MCF 10A (cell line): ENCODE measurements at regions not wholly inside any gene's neighbourhood (a gene's known extent, or its start where the extent isn't known, plus 50 kb on each side); places are given as distances from the start of the nearest gene placed in this dataset.
"Not testable (repeated sequence)": the region's sequence is repeated elsewhere in the genome, so short reads cannot be mapped to it uniquely, and the experiment has no call there.

Experiments
- BruUV-seq: library from RNA; stranded (reverse); fragments of 400-500 nt; replicated peaks from 2 replicates; lab custom pipeline; 2021; lab: Mats Ljungman, UMichigan
- CTCF ChIA-PET: fragments of 300-600 bp; sonication (Branson Sonifier 250); formaldehyde crosslinking; extraction: SDS; loops from one replicate; lab custom pipeline; 2021; ENCODE audit warnings: antibody characterized with exemption, inconsistent platforms; lab: Yijun Ruan, JAX
- POLR2A ChIA-PET: fragments of 300-600, 350-650 bp; sonication (Branson Sonifier 250); formaldehyde crosslinking; extraction: SDS; loops from one replicate; lab custom pipeline; 2020; ENCODE audit warnings: antibody characterized with exemption, inconsistent platforms; lab: Yijun Ruan, JAX
- DNase-seq: peaks from one replicate; pipeline ENCODE4 v3.0.0-alpha.2; 2018; ENCODE audit not compliant: unreplicated experiment
- H3K27ac Mint-ChIP-seq: one replicate; pipeline ENCODE4 v1.8.0; 2022; ENCODE audit warnings: mild to moderate bottlenecking, low read depth, mixed read lengths; ENCODE audit not compliant: unreplicated experiment
- H3K27me3 Mint-ChIP-seq: one replicate; pipeline ENCODE4 v1.8.0; 2022; ENCODE audit warnings: mixed read lengths; ENCODE audit not compliant: insufficient read depth, unreplicated experiment
- H3K36me3 Mint-ChIP-seq: one replicate; pipeline ENCODE4 v1.8.0; 2022; ENCODE audit warnings: mild to moderate bottlenecking, moderate library complexity, mixed read lengths; ENCODE audit not compliant: insufficient read depth, unreplicated experiment
- H3K4me1 Mint-ChIP-seq: one replicate; pipeline ENCODE4 v1.8.0; 2022; ENCODE audit warnings: mixed read lengths; ENCODE audit not compliant: insufficient read depth, unreplicated experiment
- H3K4me3 Mint-ChIP-seq: one replicate; pipeline ENCODE4 v1.8.0; 2022; ENCODE audit warnings: mild to moderate bottlenecking, moderate library complexity, mixed read lengths; ENCODE audit not compliant: unreplicated experiment
- H3K9me3 Mint-ChIP-seq: one replicate; pipeline ENCODE4 v1.8.0; 2022; ENCODE audit warnings: mixed read lengths; ENCODE audit not compliant: unreplicated experiment
- intact Hi-C: fragments of 100-400 bp; cut with micrococcal nuclease; formaldehyde crosslinking; loops from 2 replicates; pipeline ENCODE4 v1.14.1; 2022
- TF ChIP-seq, protein P1 (sequence below): fragments of 200-600 bp; IDR thresholded peaks from one replicate; pipeline ENCODE4 v1.8.0; 2022; ENCODE audit warnings: antibody characterized with exemption, mild to moderate bottlenecking; ENCODE audit not compliant: unreplicated experiment

DNA sequence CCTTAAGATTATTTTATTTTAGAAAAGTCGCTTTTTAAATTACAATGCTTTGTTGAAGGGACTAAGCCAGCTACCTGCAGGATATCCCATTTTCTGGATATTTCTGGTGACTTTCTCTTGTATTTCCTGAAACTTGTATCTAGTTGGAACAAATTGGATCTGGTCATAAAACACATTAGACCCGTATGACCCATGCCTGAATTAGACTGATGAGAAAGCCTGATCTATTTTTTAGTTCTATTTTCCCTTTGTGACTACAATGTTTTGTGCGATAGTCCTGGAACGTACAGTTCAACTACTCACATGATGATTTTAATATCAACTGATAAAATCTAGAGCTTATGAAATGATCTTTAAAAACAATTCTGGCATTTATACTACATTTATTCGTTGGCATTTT is 151.8 kb downstream of the RHOU start:
- ChIA-PET CTCF (interaction anchor here (0.7 kb wide), 1 partner anchor 11 kb away, joined by 3 read pairs; no protein-coding TSS in a partner anchor), POLR2A (interaction anchor here (1.0 to 1.3 kb wide), 2 partner anchors 16 to 26 kb away, joined by 3 to 6 read pairs; no protein-coding TSS in a partner anchor)
- BruUV-seq, result no TSS peak
- DNase-seq, result no peak
- no peaks in the 10 kb centered on the region for H3K4me1 Mint-ChIP-seq
- H3K4me3 Mint-ChIP-seq, result no peak overlapping the region
- H3K36me3 Mint-ChIP-seq, result no peaks in the 10 kb centered on the region
- H3K27ac Mint-ChIP-seq, result no peak overlapping the region
- TF ChIP-seq, protein P1, sequence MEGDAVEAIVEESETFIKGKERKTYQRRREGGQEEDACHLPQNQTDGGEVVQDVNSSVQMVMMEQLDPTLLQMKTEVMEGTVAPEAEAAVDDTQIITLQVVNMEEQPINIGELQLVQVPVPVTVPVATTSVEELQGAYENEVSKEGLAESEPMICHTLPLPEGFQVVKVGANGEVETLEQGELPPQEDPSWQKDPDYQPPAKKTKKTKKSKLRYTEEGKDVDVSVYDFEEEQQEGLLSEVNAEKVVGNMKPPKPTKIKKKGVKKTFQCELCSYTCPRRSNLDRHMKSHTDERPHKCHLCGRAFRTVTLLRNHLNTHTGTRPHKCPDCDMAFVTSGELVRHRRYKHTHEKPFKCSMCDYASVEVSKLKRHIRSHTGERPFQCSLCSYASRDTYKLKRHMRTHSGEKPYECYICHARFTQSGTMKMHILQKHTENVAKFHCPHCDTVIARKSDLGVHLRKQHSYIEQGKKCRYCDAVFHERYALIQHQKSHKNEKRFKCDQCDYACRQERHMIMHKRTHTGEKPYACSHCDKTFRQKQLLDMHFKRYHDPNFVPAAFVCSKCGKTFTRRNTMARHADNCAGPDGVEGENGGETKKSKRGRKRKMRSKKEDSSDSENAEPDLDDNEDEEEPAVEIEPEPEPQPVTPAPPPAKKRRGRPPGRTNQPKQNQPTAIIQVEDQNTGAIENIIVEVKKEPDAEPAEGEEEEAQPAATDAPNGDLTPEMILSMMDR, result no peak
- H3K27me3 Mint-ChIP-seq, result peaks cover 43% of the 10 kb centered on the region
- H3K9me3 Mint-ChIP-seq, result peaks cover 7% of the 10 kb centered on the region
- intact Hi-C loops, result no loop called here

DNA sequence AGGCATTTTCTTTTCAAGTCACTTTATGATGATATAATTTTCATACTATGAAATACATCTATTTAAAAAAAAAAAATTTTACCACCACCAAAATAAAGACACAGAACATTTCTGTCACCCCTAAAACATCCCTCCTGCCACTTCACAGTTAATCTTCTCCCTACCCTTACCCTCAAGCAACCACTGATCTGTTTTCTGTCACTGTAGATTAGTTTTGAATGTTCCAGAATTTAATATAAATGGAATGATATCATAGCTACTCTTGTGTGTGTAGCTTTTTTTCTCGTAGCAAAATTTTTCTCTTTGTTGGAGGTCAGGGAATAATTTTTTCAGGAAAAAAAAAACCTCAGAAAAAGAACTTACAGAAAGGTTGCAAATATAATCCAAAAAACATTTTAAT is 152.7 kb downstream of the RHOU start:
- no peak overlapping the region for H3K27ac Mint-ChIP-seq
- CTCF ChIA-PET, result no interaction called here
- POLR2A ChIA-PET, result interaction anchor here (0.6 to 1.3 kb wide), 2 partner anchors 15 to 40 kb away, joined by 3 to 6 read pairs; no protein-coding TSS in a partner anchor
- no peaks in the 10 kb centered on the region for H3K36me3 Mint-ChIP-seq
- BruUV-seq, result no TSS peak
- H3K4me1 Mint-ChIP-seq, result no peaks in the 10 kb centered on the region
- TF ChIP-seq, protein P1, result no peak
- peaks cover 43% of the 10 kb centered on the region for H3K27me3 Mint-ChIP-seq
- H3K9me3 Mint-ChIP-seq, result peaks cover 7% of the 10 kb centered on the region
- H3K4me3 Mint-ChIP-seq, result no peak overlapping the region
- intact Hi-C loops, result no loop called here
- DNase-seq, result no peak

DNA sequence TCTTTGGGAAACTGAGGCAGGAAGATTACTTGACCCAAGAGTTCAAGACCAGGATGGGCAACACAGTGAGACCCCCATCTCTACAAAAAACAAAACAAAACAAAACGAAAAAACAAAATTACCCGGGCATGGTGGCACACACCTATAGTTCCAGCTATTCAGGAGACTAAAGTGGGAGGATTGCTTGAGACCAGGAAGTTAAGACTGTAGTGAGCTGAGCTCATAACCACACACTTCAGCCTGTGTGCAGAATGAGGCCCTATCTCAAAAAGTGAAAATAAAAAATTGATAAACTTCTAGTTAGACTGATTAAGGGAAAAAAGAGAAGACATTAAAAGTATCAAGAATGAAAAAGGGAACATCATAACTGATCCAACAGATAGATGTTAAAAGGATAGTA is 154.0 kb downstream of the RHOU start:
- no peak for DNase-seq
- ChIA-PET POLR2A (interaction anchor here (0.6 to 1.2 kb wide), 5 partner anchors 9 to 495 kb away, joined by 3 to 5 read pairs (median 3); no protein-coding TSS in a partner anchor), CTCF (interaction anchor here (1.3 to 1.4 kb wide), 2 partner anchors 29 to 338 kb away, joined by 3 to 7 read pairs; no protein-coding TSS in a partner anchor)
- Mint-ChIP-seq H3K27ac (no peak overlapping the region), H3K36me3 (no peaks in the 10 kb centered on the region), H3K4me1 (no peaks in the 10 kb centered on the region), H3K27me3 (peaks cover 46% of the 10 kb centered on the region), H3K9me3 (peaks cover 1% of the 10 kb centered on the region), H3K4me3 (no peak overlapping the region)
- intact Hi-C loops, result no loop called here
- no TSS peak for BruUV-seq
- TF ChIP-seq, protein P1, result no peak

DNA sequence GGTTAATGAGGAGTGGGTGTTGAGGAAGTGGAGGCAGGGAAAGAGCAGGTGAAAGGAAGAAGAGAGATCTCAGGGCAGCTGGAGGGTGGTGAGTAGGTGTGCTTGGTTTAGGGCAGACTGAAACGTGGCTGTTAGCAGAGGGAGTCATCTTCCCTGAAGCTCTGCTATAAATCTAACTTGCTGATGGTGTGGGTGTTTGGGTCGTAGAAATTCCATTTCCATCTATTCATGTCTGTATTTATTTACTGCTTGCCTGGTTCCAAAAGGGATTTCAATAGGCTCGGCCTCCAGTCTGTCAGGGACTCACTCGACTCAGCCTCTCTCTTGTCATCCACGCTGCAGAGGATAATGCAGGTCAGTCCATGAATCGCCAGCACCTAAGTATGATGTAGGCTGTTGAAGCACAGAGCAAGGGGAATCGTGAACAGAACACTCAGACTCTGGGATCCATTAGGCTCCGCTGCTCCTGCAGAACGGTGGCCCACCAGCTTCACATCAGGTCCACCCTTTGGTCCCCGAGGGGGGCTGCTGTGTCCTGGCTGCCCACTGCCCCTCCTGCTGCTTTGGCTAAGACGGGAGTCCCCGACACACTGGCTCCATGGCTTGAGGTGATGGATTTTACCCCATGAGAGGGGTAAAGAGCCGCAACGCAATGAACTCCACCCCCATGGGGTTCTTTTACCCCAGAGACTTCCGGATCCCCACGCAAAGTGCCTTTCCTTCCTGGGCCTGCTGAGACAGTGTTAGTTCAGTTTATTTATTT is 156.2 kb downstream of the RHOU start:
- no peak for DNase-seq
- BruUV-seq, result no TSS peak
- TF ChIP-seq, protein P1, result no peak
- Mint-ChIP-seq H3K4me1 (no peaks in the 10 kb centered on the region), H3K27ac (no peak overlapping the region), H3K36me3 (no peaks in the 10 kb centered on the region), H3K4me3 (no peak overlapping the region), H3K27me3 (peaks cover 49% of the 10 kb centered on the region), H3K9me3 (no peaks in the 10 kb centered on the region)
- POLR2A ChIA-PET, result interaction anchor here (0.8 to 1.8 kb wide), 5 partner anchors 12 to 154 kb away, joined by 3 to 6 read pairs (median 5); no protein-coding TSS in a partner anchor
- intact Hi-C loops, result no loop called here
- CTCF ChIA-PET, result interaction anchor here (1.0 to 1.7 kb wide), 2 partner anchors 22 to 64 kb away, joined by 3 to 5 read pairs; no protein-coding TSS in a partner anchor

DNA sequence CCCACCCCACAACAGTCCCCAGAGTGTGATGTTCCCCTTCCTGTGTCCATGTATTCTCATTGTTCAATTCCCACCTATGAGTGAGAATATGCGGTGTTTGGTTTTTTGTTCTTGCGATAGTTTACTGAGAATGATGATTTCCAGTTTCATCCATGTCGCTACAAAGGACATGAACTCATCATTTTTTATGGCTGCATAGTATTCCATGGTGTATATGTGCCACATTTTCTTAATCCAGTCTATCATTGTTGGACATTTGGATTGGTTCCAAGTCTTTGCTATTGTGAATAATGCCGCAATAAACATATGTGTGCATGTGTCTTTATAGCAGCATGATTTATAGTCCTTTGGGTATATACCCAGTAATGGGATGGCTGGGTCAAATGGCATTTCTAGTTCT is 156.9 kb downstream of the RHOU start:
- POLR2A ChIA-PET, H3K4me1 Mint-ChIP-seq, BruUV-seq, H3K36me3 Mint-ChIP-seq, H3K9me3 Mint-ChIP-seq, CTCF ChIA-PET, H3K4me3 Mint-ChIP-seq, DNase-seq, H3K27ac Mint-ChIP-seq, intact Hi-C loops: not testable (repeated sequence)
- peaks cover 51% of the 10 kb centered on the region for H3K27me3 Mint-ChIP-seq
